Glutamatergic neuron (in vitro differentiated cells): ENCODE measurements at regions not wholly inside any gene's neighbourhood (a gene's known extent, or its start where the extent isn't known, plus 50 kb on each side); places are given as distances from the start of the nearest gene placed in this dataset.

Source experiments
- DNase-seq: peaks from one replicate; pipeline ENCODE4 v3.0.0; 2022
- H3K27ac Mint-ChIP-seq: one replicate; pipeline ENCODE4 v1.8.0; 2020; ENCODE audit warnings: mild to moderate bottlenecking, mixed read lengths, inconsistent platforms; ENCODE audit not compliant: unreplicated experiment
- H3K27me3 Mint-ChIP-seq: one replicate; pipeline ENCODE4 v1.8.0; 2020; ENCODE audit warnings: mild to moderate bottlenecking, moderate library complexity, mixed read lengths, inconsistent platforms; ENCODE audit not compliant: unreplicated experiment
- H3K36me3 Mint-ChIP-seq: one replicate; pipeline ENCODE4 v1.8.0; 2020; ENCODE audit warnings: mild to moderate bottlenecking, mixed read lengths, inconsistent platforms; ENCODE audit not compliant: unreplicated experiment
- H3K4me1 Mint-ChIP-seq: one replicate; pipeline ENCODE4 v1.8.0; 2020; ENCODE audit warnings: mild to moderate bottlenecking, low read depth, mixed read lengths, inconsistent platforms; ENCODE audit not compliant: unreplicated experiment
- H3K4me3 Mint-ChIP-seq: one replicate; pipeline ENCODE4 v1.8.0; 2020; ENCODE audit warnings: mild to moderate bottlenecking, mixed read lengths, inconsistent platforms; ENCODE audit not compliant: unreplicated experiment
- H3K9me3 Mint-ChIP-seq: one replicate; pipeline ENCODE4 v1.8.0; 2020; ENCODE audit warnings: mild to moderate bottlenecking, moderate library complexity, mixed read lengths, inconsistent platforms; ENCODE audit not compliant: unreplicated experiment
- CTCF ChIP-seq: fragments of 200-600 bp; sonication (generic); IDR thresholded peaks from one replicate; pipeline ENCODE4 v1.5.0; 2021; ENCODE audit not compliant: partially characterized antibody, unreplicated experiment

- H3K4me3 Mint-ChIP-seq: no peak overlapping the region
- no peaks in the 10 kb centered on the region for H3K27me3 Mint-ChIP-seq
- no peaks in the 10 kb centered on the region for H3K9me3 Mint-ChIP-seq
- H3K27ac Mint-ChIP-seq: no peak overlapping the region
- H3K36me3 Mint-ChIP-seq: no peaks in the 10 kb centered on the region
- no peak for TF ChIP-seq CTCF
- DNase-seq: no peak
- H3K4me1 Mint-ChIP-seq: no peaks in the 10 kb centered on the region
These were observed 1389.5 kb upstream of the GBE1 start for GRCh38 chr3:83150896-83151295.

GRCh38 chr3:83140983-83141382 is 1379.5 kb upstream of the GBE1 start:
- H3K36me3 Mint-ChIP-seq: no peaks in the 10 kb centered on the region
- H3K27me3 Mint-ChIP-seq: no peaks in the 10 kb centered on the region
- no peak overlapping the region for H3K4me3 Mint-ChIP-seq
- H3K9me3 Mint-ChIP-seq: no peaks in the 10 kb centered on the region
- H3K27ac Mint-ChIP-seq: no peak overlapping the region
- TF ChIP-seq CTCF: no peak
- H3K4me1 Mint-ChIP-seq: no peaks in the 10 kb centered on the region
- DNase-seq: no peak

GRCh38 chr3:83131236-83131635 is 1369.8 kb upstream of the GBE1 start:
- Mint-ChIP-seq H3K4me1 (no peaks in the 10 kb centered on the region), H3K27ac (no peak overlapping the region), H3K9me3 (no peaks in the 10 kb centered on the region), H3K27me3 (no peaks in the 10 kb centered on the region), H3K36me3 (no peaks in the 10 kb centered on the region), H3K4me3 (no peak overlapping the region)
- TF ChIP-seq CTCF: no peak
- DNase-seq: no peak

GRCh38 chr3:83122774-83123350 is 1361.4 kb upstream of the GBE1 start:
- Mint-ChIP-seq H3K27me3 (no peaks in the 10 kb centered on the region), H3K4me1 (no peaks in the 10 kb centered on the region), H3K27ac (no peak overlapping the region), H3K9me3 (no peaks in the 10 kb centered on the region), H3K4me3 (no peak overlapping the region), H3K36me3 (no peaks in the 10 kb centered on the region)
- no peak for TF ChIP-seq CTCF
- no peak for DNase-seq

GRCh38 chr3:83093222-83093572 is 1331.8 kb upstream of the GBE1 start:
- H3K9me3 Mint-ChIP-seq: no peaks in the 10 kb centered on the region
- no peak overlapping the region for H3K4me3 Mint-ChIP-seq
- H3K36me3 Mint-ChIP-seq: no peaks in the 10 kb centered on the region
- TF ChIP-seq CTCF: no peak
- H3K27me3 Mint-ChIP-seq: no peaks in the 10 kb centered on the region
- no peaks in the 10 kb centered on the region for H3K4me1 Mint-ChIP-seq
- H3K27ac Mint-ChIP-seq: no peak overlapping the region
- no peak for DNase-seq
